Testis (tissue), 2 donors: ENCODE measurements at regions not wholly inside any gene's neighbourhood (a gene's known extent, or its start where the extent isn't known, plus 50 kb on each side); places are given as distances from the start of the nearest gene placed in this dataset.

ENCODE experiments used
- DNase-seq: peaks from one replicate; pipeline ENCODE4 v3.0.0-alpha.2; 2019
- H3K27ac ChIP-seq, 2 donors: fragments of 200-600 bp; sonication (generic); one replicate each; pipeline ENCODE4 v1.5.1; 2019
- H3K27me3 ChIP-seq: fragments of 200-600 bp; sonication (generic); one replicate; pipeline ENCODE4 v1.5.1; 2019
- H3K36me3 ChIP-seq: fragments of 200-600 bp; sonication (generic); one replicate; pipeline ENCODE4 v1.5.1; 2017; ENCODE audit warnings: low read depth; ENCODE audit errors: missing control alignments
- H3K4me1 ChIP-seq: fragments of 200-600 bp; sonication (generic); one replicate; pipeline ENCODE4 v1.5.1; 2019
- H3K4me3 ChIP-seq, 2 donors: fragments of 200-600 bp; sonication (generic); one replicate each; pipeline ENCODE4 v1.5.1; 2017 to 2019
- H3K9me3 ChIP-seq: fragments of 200-600 bp; sonication (generic); one replicate; pipeline ENCODE4 v1.5.1; 2017
- POLR2A ChIP-seq: fragments of 450-650 bp; IDR thresholded peaks from one replicate; pipeline ENCODE4 v1.6.1; 2017; ENCODE audit warnings: antibody characterized with exemption, mild to moderate bottlenecking, moderate library complexity
- WGBS, 2 donors: methylation state at CpG; one replicate each; pipeline ENCODE4 v1.1.5; 2018; 5-methylcytosine and 5-hydroxymethylcytosine counted together
- intact Hi-C: fragments of 100-400 bp; cut with DNase I; formaldehyde crosslinking; loops from one replicate; pipeline ENCODE4 v1.15.1; 2023; ENCODE audit warnings: low total_unique reads
- TF ChIP-seq, protein P1 (sequence below), 3 experiments: fragments of 450-650 bp in 2 of 3; fragments of 200-600 bp in 1 of 3; sonication (generic) in 1 of 3; IDR thresholded peaks; one replicate each; pipeline ENCODE4 v1.5.1; 2016 to 2019; ENCODE audit warnings: antibody characterized with exemption in 3 of 3, mild to moderate bottlenecking in 2 of 3, moderate library complexity in 1 of 3

DNA sequence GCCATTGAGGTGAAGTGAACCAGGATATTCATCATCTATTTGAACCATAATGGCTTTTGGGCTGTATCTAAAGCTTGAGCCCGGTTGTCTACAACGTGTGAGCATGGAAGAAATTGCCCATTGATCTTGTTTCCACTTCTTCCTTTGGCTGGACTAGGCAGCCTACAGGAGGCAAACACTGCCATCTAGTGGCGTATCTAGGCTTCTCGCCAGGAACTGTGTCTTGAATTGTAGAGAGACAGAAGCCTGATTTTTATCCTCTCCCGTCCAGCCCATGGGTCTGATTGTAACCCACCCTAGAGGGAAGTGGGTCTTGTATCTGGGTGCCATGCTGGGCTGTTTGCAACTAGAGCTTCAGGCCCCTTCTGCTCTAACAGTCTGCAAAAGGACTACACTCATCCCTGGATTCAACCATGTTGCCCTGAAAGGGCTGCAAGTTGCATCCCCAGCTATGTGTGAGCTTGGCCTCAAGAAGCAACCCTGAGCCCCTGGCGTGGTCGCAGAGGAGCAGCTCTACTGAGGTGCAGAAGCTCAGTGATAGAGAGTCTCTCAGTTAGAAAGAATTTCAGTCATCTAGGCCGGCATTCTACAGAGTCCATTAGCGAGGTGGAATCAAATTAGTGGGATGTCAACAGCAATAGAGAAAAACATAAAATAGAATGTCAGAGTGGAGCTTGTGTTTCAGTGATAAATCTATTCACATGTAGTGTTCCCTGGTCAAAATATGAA is 170.2 kb upstream of the UMPS start:
- WGBS, 2 donors, result 47 to 59% methylated on average over 8 to 9 of the region's 9 CpGs
- Histone ChIP-seq H3K4me1 (peaks cover 42% of the 10 kb centered on the region), H3K4me3 (no peak overlapping the region), H3K27ac (peak overlapping the region; percentile 32 to 55), H3K36me3 (no peaks in the 10 kb centered on the region), H3K27me3 (no peaks in the 10 kb centered on the region), H3K9me3 (no peaks in the 10 kb centered on the region)
- DNase-seq, result peak; percentile 87
- intact Hi-C loops, result loop anchor here (10.0 kb wide), 1 partner anchor 905 kb away; no protein-coding TSS in a partner anchor
- TF ChIP-seq POLR2A, result no peak
- TF ChIP-seq, protein P1, sequence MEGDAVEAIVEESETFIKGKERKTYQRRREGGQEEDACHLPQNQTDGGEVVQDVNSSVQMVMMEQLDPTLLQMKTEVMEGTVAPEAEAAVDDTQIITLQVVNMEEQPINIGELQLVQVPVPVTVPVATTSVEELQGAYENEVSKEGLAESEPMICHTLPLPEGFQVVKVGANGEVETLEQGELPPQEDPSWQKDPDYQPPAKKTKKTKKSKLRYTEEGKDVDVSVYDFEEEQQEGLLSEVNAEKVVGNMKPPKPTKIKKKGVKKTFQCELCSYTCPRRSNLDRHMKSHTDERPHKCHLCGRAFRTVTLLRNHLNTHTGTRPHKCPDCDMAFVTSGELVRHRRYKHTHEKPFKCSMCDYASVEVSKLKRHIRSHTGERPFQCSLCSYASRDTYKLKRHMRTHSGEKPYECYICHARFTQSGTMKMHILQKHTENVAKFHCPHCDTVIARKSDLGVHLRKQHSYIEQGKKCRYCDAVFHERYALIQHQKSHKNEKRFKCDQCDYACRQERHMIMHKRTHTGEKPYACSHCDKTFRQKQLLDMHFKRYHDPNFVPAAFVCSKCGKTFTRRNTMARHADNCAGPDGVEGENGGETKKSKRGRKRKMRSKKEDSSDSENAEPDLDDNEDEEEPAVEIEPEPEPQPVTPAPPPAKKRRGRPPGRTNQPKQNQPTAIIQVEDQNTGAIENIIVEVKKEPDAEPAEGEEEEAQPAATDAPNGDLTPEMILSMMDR (IDR thresholded peaks at IDR 0.05), result peak; percentile 68 to 83 (median 80)

DNA sequence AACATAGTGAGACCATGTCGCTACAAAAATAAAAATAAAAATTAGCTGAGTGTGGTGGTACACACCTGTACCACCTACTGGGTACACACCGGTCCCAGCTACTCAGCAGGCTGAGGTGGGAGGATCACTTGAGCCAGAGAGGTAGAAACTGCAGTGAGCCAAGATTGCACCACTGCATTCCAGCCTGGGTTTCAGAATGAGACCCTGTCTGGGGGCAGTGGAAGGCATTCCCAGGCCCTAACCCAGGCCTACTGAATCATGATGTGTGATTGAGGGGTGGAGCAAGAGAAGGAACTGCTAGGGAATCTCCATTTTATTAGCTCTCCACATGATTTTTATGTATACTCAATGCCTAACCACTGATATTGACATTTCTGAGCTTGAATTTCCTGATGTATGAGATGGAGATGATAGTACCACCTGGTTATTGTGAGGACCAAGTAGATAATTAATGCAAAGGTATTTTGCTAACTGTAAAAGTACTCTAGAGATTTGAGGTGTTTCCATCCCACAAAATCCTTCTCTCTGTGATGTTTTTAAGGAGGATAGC is 169.5 kb upstream of the UMPS start:
- H3K36me3 ChIP-seq, result no peaks in the 10 kb centered on the region
- peaks cover 42% of the 10 kb centered on the region for H3K4me1 ChIP-seq
- no peak overlapping the region for H3K27ac ChIP-seq
- intact Hi-C loops, result no loop called here
- no peaks in the 10 kb centered on the region for H3K9me3 ChIP-seq
- no peak for DNase-seq
- TF ChIP-seq, protein P1 (IDR thresholded peaks at IDR 0.05), result no peak
- TF ChIP-seq POLR2A, result no peak
- WGBS, 2 donors, result 72% methylated on average over 2 of the region's 2 CpGs
- no peak overlapping the region for H3K4me3 ChIP-seq
- H3K27me3 ChIP-seq, result no peaks in the 10 kb centered on the region

DNA sequence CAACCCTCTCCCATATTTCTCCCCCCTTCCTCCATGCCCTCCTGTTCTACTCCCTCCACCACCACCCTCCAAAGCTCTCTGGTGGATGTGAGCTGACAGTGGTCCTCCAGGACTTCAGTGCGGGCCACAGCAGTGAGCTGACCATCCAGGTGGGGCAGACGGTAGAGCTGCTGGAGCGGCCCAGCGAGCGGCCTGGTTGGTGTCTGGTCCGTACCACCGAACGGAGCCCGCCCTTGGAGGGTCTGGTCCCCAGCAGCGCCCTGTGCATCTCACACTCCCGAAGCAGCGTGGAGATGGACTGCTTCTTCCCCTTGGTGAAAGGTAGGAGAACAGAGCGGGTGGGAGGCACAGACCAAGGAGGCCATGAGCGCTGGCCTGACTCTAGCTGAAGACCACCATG is 167.5 kb upstream of the UMPS start:
- no peak overlapping the region for H3K4me3 ChIP-seq
- H3K9me3 ChIP-seq, result no peaks in the 10 kb centered on the region
- peaks cover 24% of the 10 kb centered on the region for H3K4me1 ChIP-seq
- DNase-seq, result no peak
- WGBS, 2 donors, result 95 to 100% methylated on average over 2 to 14 of the region's 14 CpGs
- no peaks in the 10 kb centered on the region for H3K36me3 ChIP-seq
- no peaks in the 10 kb centered on the region for H3K27me3 ChIP-seq
- H3K27ac ChIP-seq, result no peak overlapping the region
- no peak for TF ChIP-seq POLR2A
- intact Hi-C loops, result no loop called here

DNA sequence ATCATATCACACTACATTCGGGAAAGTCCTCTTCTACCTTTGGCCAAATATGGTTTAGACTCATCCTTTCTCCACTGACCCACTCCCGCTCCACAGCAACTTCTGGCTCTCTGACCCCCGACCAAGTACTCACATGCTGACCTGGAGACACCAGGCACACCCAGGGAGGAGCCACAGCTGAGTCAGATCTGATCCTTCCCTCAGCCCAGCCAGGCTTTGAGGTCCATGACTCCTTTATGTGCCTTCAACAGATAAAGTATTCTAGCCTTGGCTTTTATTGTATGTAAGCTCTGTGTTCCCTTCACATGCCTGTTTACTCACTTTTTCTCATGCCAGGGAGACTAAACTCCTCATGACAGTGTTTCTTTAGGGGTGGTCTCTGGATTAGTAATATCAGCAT is 166.9 kb upstream of the UMPS start:
- TF ChIP-seq POLR2A, result no peak
- TF ChIP-seq, protein P1 (IDR thresholded peaks at IDR 0.05), result no peak
- H3K27me3 ChIP-seq, result no peaks in the 10 kb centered on the region
- H3K4me3 ChIP-seq, result no peak overlapping the region
- H3K36me3 ChIP-seq, result no peaks in the 10 kb centered on the region
- DNase-seq, result no peak
- no peaks in the 10 kb centered on the region for H3K9me3 ChIP-seq
- H3K4me1 ChIP-seq, result peaks cover 19% of the 10 kb centered on the region
- intact Hi-C loops, result no loop called here
- no peak overlapping the region for H3K27ac ChIP-seq
- WGBS, 2 donors, result 87 to 88% methylated on average over 3 of the region's 3 CpGs

DNA sequence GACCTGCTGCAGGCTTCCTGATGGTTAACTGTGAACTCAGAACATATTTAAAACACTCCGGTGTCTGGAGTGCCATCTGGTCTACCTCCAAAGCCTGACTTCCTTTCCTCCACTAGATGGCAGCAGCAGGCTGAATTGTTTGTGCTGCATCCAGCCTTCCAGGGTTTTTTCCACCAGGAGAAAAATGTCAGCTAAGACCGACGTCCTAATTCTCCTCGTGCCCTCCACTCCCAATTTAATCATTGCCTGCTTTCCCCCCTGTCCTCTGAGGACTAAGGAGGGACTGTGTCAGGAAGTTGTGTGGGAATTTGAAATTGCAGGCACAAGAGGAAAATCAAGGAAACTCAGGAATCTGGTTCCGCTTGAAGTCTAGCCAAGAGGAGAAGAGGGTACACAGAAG is 165.2 kb upstream of the UMPS start:
- intact Hi-C loops, result loop anchor here (5.0 kb wide), 1 partner anchor 122 kb away; no protein-coding TSS in a partner anchor
- WGBS, 2 donors, result 19 to 23% methylated on average over 5 of the region's 5 CpGs
- no peaks in the 10 kb centered on the region for H3K36me3 ChIP-seq

More for the DNA sequence above, 165.2 kb upstream of the UMPS start:
- Histone ChIP-seq H3K27ac (no peak overlapping the region), H3K4me3 (no peak overlapping the region), H3K9me3 (no peaks in the 10 kb centered on the region), H3K4me1 (peaks cover 8% of the 10 kb centered on the region), H3K27me3 (no peaks in the 10 kb centered on the region)
- peak; percentile 88 for DNase-seq
- TF ChIP-seq POLR2A, result no peak
- TF ChIP-seq, protein P1 (IDR thresholded peaks at IDR 0.05), result peak; percentile 74 to 85 (median 84)
